Sciatic nerve (tissue), 2 donors: ENCODE measurements at regions not wholly inside any gene's neighbourhood (a gene's known extent, or its start where the extent isn't known, plus 50 kb on each side); places are given as distances from the start of the nearest gene placed in this dataset.
"Not testable (repeated sequence)": the region's sequence is repeated elsewhere in the genome, so short reads cannot be mapped to it uniquely, and the experiment has no call there.

Experiments used
- ATAC-seq: fragments of 200-7000 bp; cut with Tn5 transposase; one replicate; pipeline ENCODE4 v1.9.1; 2020; ENCODE audit warnings: mild to moderate bottlenecking, moderate library complexity
- DNase-seq: peaks from one replicate; pipeline ENCODE4 v3.0.0-alpha.2; 2020; ENCODE audit warnings: low spot score
- intact Hi-C: fragments of 100-400 bp; cut with DNase I; formaldehyde crosslinking; loops from one replicate; pipeline ENCODE4 v1.14.2; 2022
- donor health status: DM: no; HTN: no; CAD: no.
- donor health status: DM: no; HTN: no; CAD: no.

- intact Hi-C loops: no loop called here
- DNase-seq (no peak), ATAC-seq (no peak)
Measured at GRCh38 chr7:16369855-16370254, 51.5 kb downstream of the CRPPA start.

- DNase-seq, intact Hi-C loops, ATAC-seq: not testable (repeated sequence)
Measured at GRCh38 chr7:16369309-16369708, 52.0 kb downstream of the CRPPA start.

- ATAC-seq (no peak), DNase-seq (no peak)
- intact Hi-C loops: no loop called here
Measured at GRCh38 chr7:16368885-16369284, 52.5 kb downstream of the CRPPA start.

GRCh38 chr7:16367115-16367514 lies 54.2 kb downstream of the CRPPA start:
- intact Hi-C loops: no loop called here
- no peak for ATAC-seq
- DNase-seq: no peak

DNA sequence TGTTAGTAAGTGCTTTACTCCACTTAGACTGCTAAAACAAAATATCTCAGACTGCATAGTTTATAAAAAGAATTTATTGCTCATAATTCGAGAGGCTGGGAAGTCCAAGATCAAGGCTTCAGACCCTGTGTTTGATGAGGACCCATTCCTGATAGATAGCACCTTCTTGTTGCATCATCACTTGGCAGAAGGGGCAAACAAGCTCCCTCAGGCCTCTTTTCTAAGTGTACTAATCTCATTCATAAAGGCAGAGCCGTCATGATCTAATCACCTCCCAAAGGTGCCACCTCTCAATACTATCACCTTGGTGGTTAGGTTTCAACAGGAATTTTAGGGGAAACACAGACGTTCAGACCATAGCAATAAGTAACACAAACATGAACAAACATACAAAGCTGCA lies 55.4 kb downstream of the CRPPA start:
- no peak for DNase-seq
- intact Hi-C loops: no loop called here
- ATAC-seq: no peak

DNA sequence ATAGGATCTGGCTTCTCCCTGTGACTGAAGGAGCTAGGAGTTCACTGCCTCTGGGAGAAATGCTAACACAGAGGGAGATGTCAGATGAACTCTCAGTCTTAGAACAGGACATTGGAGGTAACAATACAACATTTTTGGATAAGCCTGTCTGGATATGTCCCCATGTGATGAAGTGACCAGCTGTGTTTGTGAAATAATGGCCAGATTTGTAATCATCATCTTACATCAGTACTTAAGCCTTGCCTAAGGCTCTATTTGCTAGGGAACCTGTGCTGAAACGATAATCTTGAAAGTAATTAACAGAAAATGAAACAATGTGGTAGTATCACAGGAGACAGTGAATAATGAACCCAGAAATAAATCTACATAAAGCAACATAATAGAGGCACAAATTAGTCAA lies 56.2 kb downstream of the CRPPA start:
- intact Hi-C loops: no loop called here
- DNase-seq (no peak), ATAC-seq (no peak)

GRCh38 chr7:16359216-16359615 lies 62.1 kb downstream of the CRPPA start:
- DNase-seq: no peak
- intact Hi-C loops: no loop called here
- no peak for ATAC-seq

GRCh38 chr7:16357921-16358320 lies 63.4 kb downstream of the CRPPA start:
- ATAC-seq: no peak
- intact Hi-C loops: no loop called here

DNA sequence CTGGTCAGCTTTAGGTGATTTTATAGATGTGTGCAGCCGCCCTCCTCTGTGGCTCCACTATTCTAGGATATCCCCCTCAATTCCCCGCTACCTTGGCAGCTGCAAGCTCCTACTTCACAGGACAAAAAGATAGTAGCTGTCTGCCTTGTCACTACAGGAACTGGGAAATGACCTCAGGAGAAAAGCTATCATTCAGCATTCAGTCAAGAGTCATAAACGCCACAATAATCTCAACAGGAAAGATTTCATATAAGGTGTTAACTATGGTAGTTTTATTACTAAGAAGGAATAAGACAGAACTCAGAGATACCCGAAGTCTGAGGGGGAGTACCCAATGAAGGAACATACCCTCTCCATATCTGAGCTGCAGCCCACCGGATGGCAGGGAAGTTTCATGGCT lies 63.9 kb downstream of the CRPPA start:
- ATAC-seq (no peak), DNase-seq (no peak)
- intact Hi-C loops: no loop called here

More at GRCh38 chr7:16357921-16358320, 63.4 kb downstream of the CRPPA start:
- no peak for DNase-seq

GRCh38 chr7:16356301-16356958 lies 64.9 kb downstream of the CRPPA start:
- no peak for ATAC-seq
- DNase-seq: no peak
- intact Hi-C loops: no loop called here

- intact Hi-C loops: no loop called here
- DNase-seq (no peak), ATAC-seq (no peak)
Measured at GRCh38 chr7:16354573-16354972, 66.8 kb downstream of the CRPPA start.

DNA sequence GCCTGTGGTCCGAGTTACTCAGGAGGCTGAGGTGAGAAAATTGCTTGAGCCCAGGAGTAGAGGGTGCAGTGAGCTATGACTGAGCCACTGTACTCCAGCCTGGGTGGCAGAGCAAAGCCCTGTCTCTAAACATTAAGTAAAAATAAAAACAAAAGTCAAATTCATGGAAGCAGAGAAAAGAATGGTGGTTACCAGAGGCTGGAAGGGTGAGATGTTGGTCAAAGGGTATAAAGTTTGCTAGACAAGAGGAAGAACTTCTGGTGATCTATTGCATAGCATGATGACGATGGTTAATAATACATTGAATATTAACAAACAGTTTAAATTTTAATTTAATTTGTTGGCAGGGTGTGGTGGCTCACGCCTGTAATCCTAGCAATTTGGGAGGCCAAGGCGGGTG lies 68.1 kb downstream of the CRPPA start:
- DNase-seq: no peak
- no peak for ATAC-seq
- intact Hi-C loops: no loop called here

- DNase-seq (no peak), ATAC-seq (no peak)
- intact Hi-C loops: no loop called here
Measured at GRCh38 chr7:16350634-16351033, 70.7 kb downstream of the CRPPA start.

GRCh38 chr7:16348251-16348650 lies 73.1 kb downstream of the CRPPA start:
- DNase-seq (no peak), ATAC-seq (no peak)
- intact Hi-C loops: no loop called here

GRCh38 chr7:16347827-16348192 lies 73.5 kb downstream of the CRPPA start:
- intact Hi-C loops: no loop called here
- DNase-seq: no peak
- ATAC-seq: no peak

DNA sequence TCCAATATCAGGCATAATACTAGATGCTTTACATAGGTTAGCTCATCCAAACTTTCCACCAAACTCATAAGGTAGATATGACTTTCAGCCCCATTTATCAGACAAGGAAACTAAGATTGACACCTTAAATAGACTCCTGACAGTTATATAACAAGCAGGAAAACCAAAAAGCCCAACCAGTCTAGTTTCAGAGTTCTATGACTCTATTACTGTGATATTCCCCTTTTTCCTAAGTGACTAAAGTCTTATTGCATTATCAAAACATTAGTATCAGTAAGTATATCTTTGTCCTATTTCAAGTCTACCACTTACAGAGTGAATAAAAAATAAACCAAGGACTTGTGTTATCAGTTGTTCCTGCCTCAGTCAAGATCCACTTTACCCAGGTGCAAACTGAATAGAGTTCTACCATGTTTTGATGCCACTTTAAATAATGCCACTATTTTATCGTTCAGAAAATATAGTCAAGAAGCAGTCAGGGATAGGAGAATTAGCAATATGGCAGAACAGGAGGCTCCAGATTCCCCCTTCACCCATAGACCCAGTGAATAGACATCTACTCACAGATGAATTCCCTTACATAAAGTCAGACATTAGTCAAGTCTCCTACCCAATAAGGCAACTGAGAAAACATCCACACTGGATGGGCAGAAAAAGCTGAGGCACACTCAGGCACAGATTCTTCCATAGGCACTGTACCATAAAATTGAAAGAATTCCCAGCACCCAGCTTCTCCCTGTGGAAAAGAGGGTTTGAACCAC lies 74.1 kb downstream of the CRPPA start:
- intact Hi-C loops: no loop called here
- no peak for ATAC-seq

DNA sequence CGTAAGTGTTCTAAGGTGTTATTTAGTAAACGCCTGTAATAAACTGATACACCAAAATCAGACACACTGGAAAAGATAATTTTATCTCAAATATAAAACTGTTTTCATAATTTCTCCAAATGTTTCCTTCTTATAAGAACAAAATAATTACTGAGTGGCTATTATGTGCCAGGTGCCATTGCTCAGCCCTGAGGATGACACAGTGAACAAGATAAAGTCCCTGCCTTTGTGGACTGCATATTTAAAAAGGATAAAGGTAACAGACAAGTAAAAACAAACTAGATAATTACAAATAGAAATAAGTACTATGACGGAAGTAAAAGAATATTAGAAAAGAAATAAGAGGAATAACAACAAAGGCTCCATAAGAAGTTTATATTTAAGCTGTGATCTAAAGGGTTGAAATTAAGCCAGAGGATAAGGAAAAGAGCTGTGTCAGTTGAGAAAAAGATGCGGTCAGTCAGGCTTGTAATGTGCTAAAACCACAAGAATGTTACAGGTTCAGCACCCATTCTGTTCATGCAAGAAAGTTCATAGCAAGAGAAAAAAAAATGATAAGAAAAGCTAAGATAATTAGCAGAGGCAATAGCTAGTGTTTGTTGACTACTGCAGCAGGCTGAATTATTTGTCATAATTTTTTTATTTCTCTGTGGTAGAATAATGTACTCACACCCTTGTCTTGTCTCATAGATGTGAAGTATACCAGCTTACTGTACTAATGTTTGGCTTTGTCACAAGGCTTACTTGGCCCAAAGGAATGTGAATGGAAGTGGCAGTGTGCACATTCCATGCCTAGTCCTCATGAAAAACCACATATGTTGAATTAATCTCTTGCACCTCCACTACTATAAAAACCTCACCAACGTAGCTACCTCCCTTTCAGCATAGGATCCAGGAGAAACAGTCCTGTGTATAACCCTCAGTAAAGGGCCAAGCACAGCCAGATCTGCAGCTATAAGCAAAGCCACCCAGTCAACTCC lies 75.1 kb downstream of the CRPPA start:
- intact Hi-C loops: no loop called here
- ATAC-seq (no peak), DNase-seq (no peak)

More for the DNA sequence above, 74.1 kb downstream of the CRPPA start:
- no peak for DNase-seq

GRCh38 chr7:16344927-16345326 lies 76.4 kb downstream of the CRPPA start:
- DNase-seq (no peak), ATAC-seq (no peak)
- intact Hi-C loops: no loop called here

GRCh38 chr7:16343612-16344011 lies 77.7 kb downstream of the CRPPA start:
- no peak for ATAC-seq
- intact Hi-C loops: no loop called here
- no peak for DNase-seq

GRCh38 chr7:16338065-16338464 lies 83.3 kb downstream of the CRPPA start:
- ATAC-seq: no peak
- no peak for DNase-seq
- intact Hi-C loops: no loop called here
